ENCODE measurements at regions not wholly inside any gene's neighbourhood (a gene's known extent, or its start where the extent isn't known, plus 50 kb on each side); places are given as distances from the start of the nearest gene placed in this dataset.

GRCh38 chr1:214971071-214971470, 111.5 kb upstream of the KCNK2 start:
- 40% methylated on average over 2 of the region's 2 CpGs for WGBS, 2 donors
- Histone ChIP-seq H3K27me3 (no peaks in the 10 kb centered on the region), H3K27ac (no peak overlapping the region), H3K36me3 (no peaks in the 10 kb centered on the region), H3K9me3 (no peaks in the 10 kb centered on the region), H3K4me3 (no peak overlapping the region), H3K4me1 (no peaks in the 10 kb centered on the region)
- no peak for DNase-seq
- no peak for TF ChIP-seq EP300 (IDR thresholded peaks at IDR 0.05)
- TF ChIP-seq CTCF (IDR thresholded peaks at IDR 0.05): no peak
- TF ChIP-seq POLR2A (IDR thresholded peaks at IDR 0.05): no peak
- TF ChIP-seq POLR2AphosphoS5 (IDR thresholded peaks at IDR 0.05): no peak
- no peak for ATAC-seq (ENCODE audit: low FRiP score in 2 of 2)

GRCh38 chr1:214974002-214974401, 108.5 kb upstream of the KCNK2 start:
- Histone ChIP-seq H3K4me3 (no peak overlapping the region), H3K27me3 (no peaks in the 10 kb centered on the region), H3K9me3 (no peaks in the 10 kb centered on the region), H3K4me1 (no peaks in the 10 kb centered on the region), H3K27ac (no peak overlapping the region), H3K36me3 (no peaks in the 10 kb centered on the region)
- no peak for ATAC-seq (ENCODE audit: low FRiP score in 2 of 2)
- 68 to 88% methylated on average over 2 of the region's 2 CpGs for WGBS, 2 donors
- TF ChIP-seq POLR2AphosphoS5 (IDR thresholded peaks at IDR 0.05): no peak
- TF ChIP-seq EP300 (IDR thresholded peaks at IDR 0.05): no peak
- no peak for TF ChIP-seq CTCF (IDR thresholded peaks at IDR 0.05)
- TF ChIP-seq POLR2A (IDR thresholded peaks at IDR 0.05): no peak
- DNase-seq: no peak

GRCh38 chr1:214976665-214977064, 105.9 kb upstream of the KCNK2 start:
- no peaks in the 10 kb centered on the region for H3K4me1 ChIP-seq
- TF ChIP-seq EP300 (IDR thresholded peaks at IDR 0.05) (no peak), CTCF (IDR thresholded peaks at IDR 0.05) (no peak), POLR2A (IDR thresholded peaks at IDR 0.05) (no peak), POLR2AphosphoS5 (IDR thresholded peaks at IDR 0.05) (no peak)
- H3K27ac ChIP-seq: no peak overlapping the region
- 31 to 32% methylated on average over 5 of the region's 5 CpGs for WGBS, 2 donors
- no peaks in the 10 kb centered on the region for H3K27me3 ChIP-seq
- no peak overlapping the region for H3K4me3 ChIP-seq
- ATAC-seq (ENCODE audit: low FRiP score in 2 of 2): no peak
- DNase-seq: no peak
- H3K9me3 ChIP-seq: no peaks in the 10 kb centered on the region
- H3K36me3 ChIP-seq: no peaks in the 10 kb centered on the region

GRCh38 chr1:214977110-214977509, 105.4 kb upstream of the KCNK2 start:
- H3K27ac ChIP-seq: no peak overlapping the region
- H3K9me3 ChIP-seq: no peaks in the 10 kb centered on the region
- no peak for DNase-seq
- H3K4me1 ChIP-seq: no peaks in the 10 kb centered on the region
- 28 to 34% methylated on average over 3 of the region's 3 CpGs for WGBS, 2 donors
- H3K27me3 ChIP-seq: no peaks in the 10 kb centered on the region
- no peak for ATAC-seq (ENCODE audit: low FRiP score in 2 of 2)
- no peaks in the 10 kb centered on the region for H3K36me3 ChIP-seq
- no peak overlapping the region for H3K4me3 ChIP-seq
- no peak for TF ChIP-seq CTCF (IDR thresholded peaks at IDR 0.05)
- TF ChIP-seq POLR2AphosphoS5 (IDR thresholded peaks at IDR 0.05): no peak

- Histone ChIP-seq H3K4me1 (no peaks in the 10 kb centered on the region), H3K27me3 (no peaks in the 10 kb centered on the region), H3K9me3 (no peaks in the 10 kb centered on the region), H3K36me3 (no peaks in the 10 kb centered on the region), H3K27ac (no peak overlapping the region), H3K4me3 (no peak overlapping the region)
- no peak for ATAC-seq (ENCODE audit: low FRiP score in 2 of 2)
- no peak for TF ChIP-seq POLR2AphosphoS5 (IDR thresholded peaks at IDR 0.05)
- no peak for DNase-seq
- WGBS, 2 donors: 63 to 69% methylated on average over 6 of the region's 6 CpGs
Observed at GRCh38 chr1:214977700-214978374, 104.7 kb upstream of the KCNK2 start.
